ENCODE measurements at regions not wholly inside any gene's neighbourhood (a gene's known extent, or its start where the extent isn't known, plus 50 kb on each side); places are given as distances from the start of the nearest gene placed in this dataset.

DNA sequence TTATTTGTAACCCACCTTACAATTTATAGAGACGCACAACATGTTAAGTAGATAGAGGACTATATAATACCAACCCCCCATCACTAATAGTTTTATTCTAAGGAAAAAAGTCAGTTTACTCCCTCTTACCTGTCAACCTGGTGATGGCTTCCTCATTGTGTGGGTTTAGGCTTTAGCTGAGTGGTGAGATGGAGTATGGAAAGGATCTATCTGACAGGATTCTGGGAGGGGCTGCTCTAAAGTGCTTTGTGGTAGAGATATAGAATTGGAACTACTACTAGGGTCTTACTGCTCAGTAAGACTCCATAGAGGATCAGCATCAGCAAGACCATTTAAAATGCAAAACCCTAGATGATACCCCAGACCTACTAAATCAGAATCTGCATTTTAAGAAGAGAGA is 82.1 kb upstream of the IFNE start:
- no peak for DNase-seq (ENCODE audit: low spot score)

DNA sequence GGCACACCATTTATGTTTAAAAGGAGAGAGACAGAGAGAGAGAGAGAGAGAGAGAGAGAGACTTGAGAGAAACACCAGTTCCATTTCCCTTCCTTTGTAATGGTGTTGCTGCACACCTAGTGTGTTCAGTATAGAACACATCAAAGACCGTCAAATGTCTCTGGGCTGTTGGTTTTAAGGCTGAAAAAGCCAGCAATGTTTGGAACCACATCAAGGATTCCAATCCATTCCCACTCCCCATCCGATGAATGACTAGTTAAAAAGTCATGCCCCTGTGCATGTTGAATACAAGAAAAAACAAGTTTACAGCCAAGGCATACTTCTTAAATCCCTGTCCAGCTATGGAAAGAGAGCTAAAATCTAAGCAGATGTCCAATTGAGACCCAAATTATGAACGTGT is 83.0 kb upstream of the IFNE start:
- no peak for DNase-seq (ENCODE audit: low spot score)

DNA sequence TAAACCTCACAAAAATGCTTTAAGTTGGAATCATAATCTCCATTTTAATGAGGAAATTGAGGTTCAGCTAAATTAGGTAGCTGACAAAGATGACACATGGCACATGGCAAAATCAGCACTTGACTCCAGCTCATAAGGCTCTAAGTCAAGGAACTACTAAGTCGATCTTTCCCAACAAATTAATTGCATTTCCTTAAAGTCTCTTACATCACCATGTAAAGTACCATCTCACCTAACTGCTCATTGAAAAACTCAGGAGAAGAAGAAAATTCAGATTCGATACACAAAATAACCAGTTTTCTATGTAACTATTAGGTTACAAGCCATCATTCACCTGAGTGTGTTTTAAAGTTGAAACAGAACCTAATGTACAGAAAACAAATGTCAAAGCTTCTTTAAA is 85.8 kb upstream of the IFNE start:
- no peak for DNase-seq (ENCODE audit: low spot score)

DNA sequence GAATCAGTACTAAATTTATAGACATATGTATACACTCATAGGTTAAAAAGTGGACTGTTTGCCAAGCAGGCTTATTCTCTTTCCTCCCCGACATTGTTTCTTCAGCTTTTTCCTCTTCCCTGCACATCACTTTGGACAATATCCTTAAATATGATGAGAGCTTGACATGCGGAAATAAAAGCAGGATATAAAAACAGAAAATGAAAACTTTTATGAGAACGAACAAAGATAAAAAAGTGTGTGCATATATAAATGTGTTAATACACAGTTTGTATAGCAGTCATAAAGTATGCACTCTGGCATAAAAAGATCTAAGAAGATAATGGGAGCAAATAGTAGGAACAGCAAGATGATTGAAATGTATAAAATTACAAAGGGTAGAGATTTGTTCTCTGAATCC is 86.4 kb upstream of the IFNE start:
- DNase-seq (ENCODE audit: low spot score) = no peak

DNA sequence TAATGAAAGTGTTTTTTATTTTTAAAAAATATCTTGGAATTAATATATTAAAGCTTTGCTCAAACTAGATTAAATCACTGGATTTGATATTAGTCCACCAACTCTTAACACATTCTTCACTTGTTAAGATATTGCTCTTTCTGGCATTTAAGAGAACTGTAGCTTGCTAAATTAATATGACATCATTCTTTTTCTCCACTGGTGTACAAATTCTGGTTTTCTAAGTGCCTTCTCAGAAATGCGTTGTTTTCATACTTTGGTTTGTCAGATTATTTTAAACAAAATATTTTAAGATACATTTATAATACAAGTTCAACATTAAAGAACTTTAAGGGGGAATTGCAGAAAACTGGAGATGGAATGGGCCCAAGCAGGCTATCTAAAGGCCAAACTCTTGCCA is 87.6 kb upstream of the IFNE start:
- DNase-seq (ENCODE audit: low spot score) = no peak

DNA sequence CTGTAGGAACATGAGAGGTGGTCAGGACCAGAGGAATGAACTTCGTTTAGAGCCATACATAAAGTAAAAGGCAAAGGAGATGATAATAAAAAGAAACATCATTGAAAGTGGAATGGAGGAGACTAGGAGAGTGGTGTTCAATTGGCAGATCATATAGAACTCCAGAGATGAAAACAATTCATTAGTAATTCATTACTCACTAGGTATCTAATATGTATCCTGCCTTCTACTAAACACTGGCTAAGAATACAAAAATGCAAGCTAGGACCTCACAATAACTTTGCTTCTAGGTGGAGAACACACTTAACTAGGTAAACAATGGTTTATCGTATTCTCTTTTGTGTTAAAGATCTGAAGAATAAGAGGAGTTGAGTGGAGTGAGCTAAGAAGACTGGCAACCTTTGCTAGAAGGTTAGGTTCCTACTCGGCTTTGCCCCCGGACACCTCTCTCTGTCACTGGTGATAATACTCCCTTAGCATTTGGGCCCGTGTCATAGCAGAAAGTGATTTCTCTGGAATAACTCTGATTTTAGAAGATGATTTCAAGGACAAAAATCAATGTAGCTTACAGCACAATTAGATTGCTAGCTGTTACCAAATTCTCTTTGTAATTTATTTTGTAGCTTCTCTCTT is 88.6 kb upstream of the IFNE start:
- no peak for DNase-seq (ENCODE audit: low spot score)

DNA sequence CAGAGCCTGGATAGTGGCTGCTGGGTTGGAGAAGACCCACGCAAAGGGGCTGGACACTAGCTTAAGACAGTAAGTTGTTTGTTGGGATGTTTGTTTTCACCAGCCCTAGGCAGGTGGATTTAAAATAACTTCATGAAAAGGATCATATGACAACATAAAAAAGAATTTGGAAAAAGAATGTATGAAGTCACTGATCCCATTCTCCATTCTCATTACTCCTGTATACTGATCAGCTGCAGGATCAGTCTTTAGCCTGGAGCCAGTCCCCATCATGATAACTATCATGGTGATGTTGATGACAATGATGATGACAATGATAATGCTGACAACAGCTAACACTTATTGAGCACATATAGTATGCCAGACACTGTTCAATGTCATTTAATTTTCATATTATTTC is 92.1 kb upstream of the IFNE start:
- no peak for DNase-seq (ENCODE audit: low spot score)

DNA sequence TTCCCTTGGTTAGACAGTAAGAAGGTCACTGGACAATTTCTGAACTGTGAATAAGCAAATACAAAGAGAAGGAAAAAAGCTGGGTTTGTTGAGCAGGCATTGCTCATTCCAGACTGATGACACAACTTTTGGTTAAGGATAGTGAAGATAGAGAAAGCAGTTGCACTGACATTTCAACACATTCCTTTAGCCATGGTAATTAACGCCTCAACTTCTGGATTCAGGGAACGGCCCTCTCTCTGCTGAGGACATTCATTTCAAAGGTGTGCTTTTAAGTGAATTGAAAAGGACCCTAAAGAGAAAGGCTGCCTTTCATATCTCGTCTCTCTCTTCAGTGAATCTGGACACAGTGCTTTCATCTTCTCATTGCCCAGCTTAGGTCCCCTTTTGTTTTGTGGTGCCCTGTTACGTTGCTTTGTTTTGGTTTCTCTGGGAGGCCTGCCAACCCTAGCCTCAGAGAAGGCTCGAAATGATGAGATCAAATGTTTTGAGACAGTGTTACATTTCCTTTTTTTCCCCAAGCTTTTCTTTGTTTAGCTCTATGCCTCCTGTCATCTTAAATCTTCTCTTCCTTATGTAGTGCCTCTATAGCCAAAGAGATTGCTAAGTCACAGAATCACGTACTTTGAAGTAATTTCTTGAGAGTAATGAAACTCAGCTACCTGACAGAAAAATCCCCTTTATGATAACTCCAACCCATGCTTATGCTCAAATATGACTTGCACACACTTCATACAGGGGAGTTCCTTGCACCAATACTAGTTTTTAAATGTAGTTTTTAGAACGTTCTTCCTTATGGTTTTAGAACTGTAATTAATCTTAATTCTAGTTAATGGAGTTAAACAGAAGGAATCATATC is 94.4 kb upstream of the IFNE start:
- no peak for DNase-seq (ENCODE audit: low spot score)

DNA sequence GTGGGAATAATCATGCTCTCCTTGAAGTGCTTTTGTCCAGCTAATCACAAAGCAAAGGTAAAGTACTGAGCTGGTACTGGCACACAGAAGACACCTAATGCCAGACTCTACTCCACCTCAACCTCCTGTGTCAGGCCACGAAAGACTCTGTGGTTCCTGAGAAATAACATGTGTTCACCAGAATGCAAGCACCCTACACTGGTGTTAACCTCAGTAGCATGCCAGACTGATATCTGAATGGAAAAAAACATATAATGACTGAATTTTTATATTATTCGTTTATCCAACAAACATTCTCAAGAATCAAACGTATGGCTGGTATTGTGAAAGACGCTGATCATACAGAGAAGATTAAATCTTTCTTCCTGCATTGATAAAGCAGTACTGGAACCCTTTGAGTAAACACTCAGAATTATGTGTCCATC is 97.1 kb upstream of the IFNE start:
- DNase-seq (ENCODE audit: low spot score) = no peak

DNA sequence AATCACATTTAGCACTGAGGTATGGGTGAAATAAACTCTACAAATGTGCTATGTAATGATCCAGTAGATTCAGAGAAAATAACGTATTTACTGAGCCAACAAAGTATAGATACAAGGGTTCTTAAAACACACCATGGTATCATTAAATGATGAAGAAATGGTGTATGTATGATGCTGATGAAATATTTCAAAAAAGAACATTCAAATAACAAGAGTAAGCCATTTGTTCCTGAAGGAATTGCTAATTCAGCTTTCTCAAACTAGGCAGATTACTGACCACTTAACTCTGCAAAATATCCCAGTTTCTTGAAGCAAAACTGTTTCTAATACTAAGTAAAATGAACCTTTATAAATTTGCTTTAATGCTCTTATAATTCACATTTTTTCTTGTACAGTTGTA is 97.6 kb upstream of the IFNE start:
- no peak for DNase-seq (ENCODE audit: low spot score)

DNA sequence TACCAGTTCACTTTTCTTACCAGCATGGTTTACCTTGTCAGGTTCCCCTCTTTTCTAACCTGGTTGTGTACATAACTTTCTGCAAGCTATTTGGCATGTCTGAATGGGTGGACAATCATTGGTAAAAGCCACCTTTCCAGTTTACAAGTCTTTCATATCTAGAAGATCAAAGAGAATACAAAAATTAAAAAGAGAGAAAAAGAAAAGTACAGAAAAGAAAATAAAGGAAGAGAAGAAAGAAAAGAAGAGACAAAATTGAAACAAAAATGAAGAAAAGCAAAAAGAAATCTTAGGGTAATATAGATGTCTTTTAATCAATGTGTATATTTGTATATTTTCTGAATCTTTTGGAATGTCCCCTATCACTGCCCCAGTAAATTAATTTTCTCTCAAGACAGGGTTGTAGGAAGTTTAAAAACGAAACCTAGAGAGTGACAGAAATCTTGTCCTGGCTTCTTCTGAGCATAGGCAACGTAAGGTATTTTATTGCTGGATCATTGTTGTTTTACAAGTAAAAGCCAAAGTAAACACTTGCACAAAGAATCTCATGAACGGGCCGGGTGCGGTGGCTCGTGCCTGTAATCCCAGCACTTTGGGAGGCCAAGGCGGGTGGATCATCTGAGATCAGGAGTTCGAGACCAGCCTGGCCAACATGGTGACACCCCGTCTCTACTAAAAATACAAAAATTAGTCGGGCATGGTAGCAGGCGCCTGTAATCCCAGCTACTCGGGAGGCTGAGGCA is 98.7 kb upstream of the IFNE start:
- DNase-seq (ENCODE audit: low spot score) = no peak

DNA sequence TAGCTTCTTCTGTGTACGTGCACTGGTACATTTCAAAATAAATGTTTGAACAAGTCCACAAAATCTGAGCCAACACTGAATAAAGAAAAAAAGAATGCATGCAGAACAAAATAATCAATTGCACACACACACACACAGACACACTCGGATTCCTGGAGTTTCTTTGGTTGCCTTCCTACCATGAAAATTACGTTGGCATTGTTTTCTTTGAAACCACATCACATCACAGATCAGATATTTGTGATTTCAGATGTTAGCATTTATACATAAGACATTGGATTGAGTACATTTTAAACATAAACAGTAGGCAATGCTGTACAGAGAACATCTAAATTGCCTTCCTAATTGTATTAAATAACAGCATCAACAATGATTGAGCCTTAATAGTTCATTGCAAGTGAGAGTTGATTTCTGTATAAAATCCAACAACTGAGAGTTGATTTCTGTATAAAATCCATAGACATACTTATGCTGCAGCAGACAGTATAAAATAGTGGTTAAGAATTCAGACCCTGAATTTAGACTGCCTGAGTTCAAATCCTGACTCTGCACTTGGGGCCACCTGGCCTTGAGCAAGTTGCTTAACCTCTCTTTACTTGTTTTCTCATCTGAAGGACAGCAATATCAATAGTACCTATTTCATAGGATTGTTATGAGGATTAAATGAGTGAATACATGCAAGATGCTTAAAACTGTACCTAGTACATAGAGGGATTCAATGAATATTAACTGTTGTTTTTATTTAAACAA is 101.7 kb upstream of the IFNE start:
- no peak for DNase-seq (ENCODE audit: low spot score)

DNA sequence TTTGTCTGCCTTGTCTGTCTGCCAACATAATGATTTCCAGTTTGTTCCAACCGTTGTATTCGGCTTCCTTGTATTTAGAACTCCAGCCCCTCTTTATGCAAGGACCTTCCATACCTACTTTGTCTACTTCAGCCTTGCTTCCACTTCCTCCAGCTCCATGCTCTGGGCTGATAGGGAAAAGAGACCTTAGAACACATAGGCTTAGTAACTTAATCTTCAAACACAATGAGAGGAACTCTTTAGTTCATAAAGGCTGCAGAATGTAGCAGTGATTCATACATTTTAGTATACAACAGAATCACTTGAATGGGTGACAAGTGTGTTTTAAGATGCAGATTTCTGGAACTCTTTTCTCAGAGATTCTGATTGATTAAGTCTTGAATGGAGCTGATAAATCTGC is 102.8 kb upstream of the IFNE start:
- no peak for DNase-seq (ENCODE audit: low spot score)

DNA sequence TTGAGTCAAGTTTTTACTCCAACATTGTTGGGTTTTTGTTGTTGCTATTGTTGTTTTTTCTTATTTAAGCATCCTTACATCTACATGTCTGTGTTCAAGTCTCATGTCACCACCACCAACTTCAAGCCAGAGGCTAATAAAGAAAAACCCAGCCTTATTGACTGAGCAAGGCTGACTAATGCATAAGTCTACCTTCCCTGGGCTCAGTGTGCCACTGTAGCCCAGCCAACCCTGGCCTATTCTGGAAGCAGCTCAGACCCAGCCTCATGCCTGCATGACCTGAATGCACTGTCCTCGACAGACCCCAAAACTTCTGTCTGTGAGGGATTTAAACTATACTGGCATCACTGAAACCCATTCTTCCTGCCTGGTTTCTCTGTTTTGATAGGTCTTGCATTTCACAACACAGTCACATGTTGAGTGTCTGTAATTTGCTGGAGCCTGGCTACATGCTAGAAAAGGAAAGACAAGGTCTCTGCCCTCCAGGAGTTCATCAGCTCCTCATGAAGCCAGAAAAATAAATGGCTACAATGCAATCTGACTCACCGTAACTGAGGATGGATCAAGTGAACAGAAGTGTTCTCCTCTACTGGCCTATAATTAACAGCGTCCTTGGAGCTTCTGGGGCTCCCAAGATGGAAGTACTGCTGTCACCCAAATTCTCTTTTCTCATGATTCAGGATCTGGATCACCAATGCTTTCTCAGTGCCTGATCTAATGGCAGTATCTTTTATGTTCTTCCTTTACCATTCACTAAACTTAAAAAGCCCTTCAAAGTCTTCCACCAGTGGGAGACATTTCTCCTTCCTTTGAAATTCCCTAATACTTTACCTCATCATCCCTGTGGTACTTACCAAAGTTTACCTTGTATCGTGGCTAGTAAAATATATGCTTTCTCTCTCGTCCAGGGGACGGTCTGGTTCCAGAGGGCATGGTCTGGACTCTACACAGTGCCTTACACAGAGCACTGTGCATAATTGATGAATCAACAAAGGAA is 103.9 kb upstream of the IFNE start:
- DNase-seq (ENCODE audit: low spot score) = no peak

DNA sequence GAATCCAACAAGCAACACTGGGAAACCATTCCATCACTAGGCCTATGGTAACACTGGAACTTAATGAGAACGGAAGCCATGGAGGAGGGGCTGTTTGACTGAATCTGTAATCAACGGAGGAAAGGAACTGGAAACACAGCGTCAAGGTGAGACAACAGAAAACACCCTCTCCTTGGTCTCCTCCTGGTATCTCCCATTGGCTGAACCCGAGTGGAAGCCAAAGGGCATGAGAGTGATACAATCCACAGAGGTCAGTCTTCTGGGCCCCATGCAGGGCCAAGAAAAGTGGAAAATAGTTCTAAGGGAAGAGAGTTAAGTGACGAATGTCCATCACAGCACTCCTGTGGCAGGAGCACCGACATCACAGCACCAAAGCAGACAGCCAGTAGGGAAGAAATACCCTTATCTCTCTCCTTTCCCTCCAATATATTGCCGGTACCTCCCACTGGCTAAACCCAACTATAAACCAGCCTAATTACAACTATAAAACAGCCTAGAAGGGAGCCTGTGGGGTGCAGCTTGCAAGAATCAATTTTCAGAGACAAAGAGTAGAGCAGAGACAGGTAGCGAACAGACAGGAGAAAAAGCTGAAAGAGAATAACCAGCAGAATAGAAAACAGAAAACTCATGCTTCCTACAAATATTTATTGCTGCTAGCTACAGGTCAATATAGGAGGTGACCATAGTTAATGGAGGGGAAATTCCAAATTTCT is 107.4 kb upstream of the IFNE start:
- no peak for DNase-seq (ENCODE audit: low spot score)

DNA sequence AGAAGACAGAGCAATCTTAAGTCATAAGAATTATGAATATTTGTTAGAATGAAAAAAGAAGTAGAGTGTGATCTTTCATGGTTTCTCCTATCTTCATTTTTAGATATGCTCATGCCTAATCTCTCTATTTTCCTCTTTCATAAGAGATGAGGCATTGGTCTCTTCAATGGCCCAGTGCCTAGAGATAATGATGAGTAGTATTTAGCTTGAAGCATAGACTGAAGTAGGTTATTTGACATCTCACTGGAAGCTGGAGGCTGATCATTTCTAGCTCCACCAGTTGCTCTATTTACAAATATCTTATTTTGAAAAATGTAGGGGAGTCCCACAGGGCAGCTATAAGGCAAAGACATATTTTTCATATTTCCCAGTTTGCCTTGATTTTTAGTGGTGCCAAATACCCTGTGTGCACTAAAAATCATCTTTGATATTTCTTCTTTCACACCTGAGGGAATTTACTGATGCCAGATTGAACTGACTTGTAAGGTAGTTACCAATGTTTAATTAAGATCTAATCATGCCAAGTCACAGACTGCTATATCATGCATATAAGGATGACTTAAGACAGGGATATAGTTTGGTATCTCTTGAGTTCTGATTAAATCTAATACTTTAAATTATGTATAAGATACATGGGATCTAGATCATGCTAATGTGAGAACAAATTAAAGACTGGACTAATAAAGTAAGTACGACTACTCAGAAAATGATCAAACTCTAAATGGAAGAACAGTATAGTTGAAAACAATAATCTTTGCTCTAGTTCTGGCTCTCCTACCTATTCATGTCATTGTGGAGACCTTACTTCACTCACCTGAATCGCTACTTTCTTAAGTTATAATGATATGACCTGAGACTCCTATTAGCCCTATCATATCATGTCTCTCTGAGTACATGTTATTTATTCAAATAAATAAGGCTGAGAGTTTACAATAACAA is 108.2 kb upstream of the IFNE start:
- DNase-seq (ENCODE audit: low spot score) = no peak

DNA sequence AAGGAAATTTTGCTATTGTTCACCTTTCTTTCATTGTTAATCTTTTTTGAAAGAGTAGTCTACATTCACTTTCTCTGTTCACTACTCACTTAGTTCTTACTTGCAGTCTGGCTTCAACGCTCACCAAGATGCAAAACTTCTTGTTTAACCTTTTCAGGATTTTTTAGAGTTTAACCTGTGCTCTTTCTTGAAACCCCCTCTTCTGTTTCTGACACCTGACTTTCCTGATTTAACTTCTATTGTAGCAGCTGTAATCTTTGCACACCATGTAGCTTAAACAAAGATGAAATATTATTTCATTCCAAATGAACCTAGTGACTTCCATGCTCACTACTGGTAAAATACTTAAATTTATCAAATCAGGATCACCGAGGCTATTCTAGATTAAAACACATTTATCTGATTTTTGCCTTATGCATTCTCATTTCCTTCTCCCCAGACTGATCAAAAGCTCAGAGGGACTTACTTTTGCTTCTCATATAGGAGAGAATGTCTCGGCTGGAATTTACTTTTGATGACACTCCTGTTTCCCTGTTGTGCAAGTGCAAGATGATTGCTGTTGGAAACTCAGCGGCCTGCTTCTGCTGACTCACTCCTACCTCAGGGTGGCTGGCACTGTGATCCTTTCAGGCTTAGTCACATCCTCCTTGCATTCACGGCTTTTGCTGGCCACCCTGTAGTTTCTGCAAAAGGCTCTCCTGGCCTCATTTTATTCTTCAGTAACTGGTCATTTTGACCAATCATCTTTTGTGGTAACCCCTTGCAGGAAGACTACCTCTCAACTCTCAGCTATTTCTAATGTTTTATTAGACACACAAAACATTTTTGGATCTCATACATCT is 109.3 kb upstream of the IFNE start:
- no peak for DNase-seq (ENCODE audit: low spot score)

DNA sequence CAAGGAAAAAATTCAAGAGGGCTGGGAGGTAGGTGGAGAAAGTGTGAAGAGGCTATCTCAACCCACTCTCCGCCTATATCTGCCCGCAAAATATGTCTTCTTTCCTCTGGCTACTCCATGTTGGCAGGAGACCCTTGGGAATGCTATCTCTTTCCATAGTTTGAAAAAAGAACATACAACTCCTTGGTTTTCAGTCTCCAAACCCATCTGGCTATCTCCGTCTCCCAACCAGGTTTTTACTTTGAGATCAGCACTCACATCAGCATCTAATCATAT is 109.9 kb upstream of the IFNE start:
- DNase-seq (ENCODE audit: low spot score) = no peak

DNA sequence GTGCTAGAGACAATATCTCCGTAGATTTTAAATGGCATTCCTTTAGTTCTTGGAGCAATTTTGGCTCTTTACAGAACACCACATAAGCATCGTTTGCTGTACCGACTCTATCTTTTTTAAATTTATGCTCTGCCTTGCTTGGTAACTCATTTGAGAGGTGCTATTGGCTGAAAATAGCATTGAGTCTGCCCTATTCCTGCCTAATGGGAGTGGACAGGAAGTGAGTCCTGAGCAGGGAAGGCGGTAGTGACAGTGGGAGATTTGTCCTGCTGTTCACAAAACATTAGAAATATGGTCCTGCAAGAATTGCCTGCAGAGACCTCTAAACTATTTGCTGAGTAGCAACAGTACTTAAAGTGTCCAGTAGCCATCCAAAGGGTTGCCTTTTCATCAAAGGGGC is 115.2 kb upstream of the IFNE start:
- no peak for DNase-seq (ENCODE audit: low spot score)

All from ecto neural progenitor cell (in vitro differentiated cells).